Endothelial cell of umbilical vein (primary cell): ENCODE measurements at regions not wholly inside any gene's neighbourhood (a gene's known extent, or its start where the extent isn't known, plus 50 kb on each side); places are given as distances from the start of the nearest gene placed in this dataset.

Source experiments
- BruUV-seq: library from RNA; stranded (reverse); fragments of 400-500 nt; replicated peaks from 2 replicates; lab custom pipeline; 2021; lab: Mats Ljungman, UMichigan
- CTCF ChIA-PET: fragments of 300-600, 350-600 bp; sonication (Branson Sonifier 250); formaldehyde crosslinking; loops from one replicate; lab custom pipeline; 2021; ENCODE audit warnings: antibody characterized with exemption, inconsistent platforms; lab: Charles Lee
- POLR2A ChIA-PET: fragments of 300-600, 350-600 bp; sonication (Branson Sonifier 250); formaldehyde crosslinking; loops from one replicate; lab custom pipeline; 2021; ENCODE audit warnings: antibody characterized with exemption, inconsistent platforms; lab: Charles Lee
- DNase-seq: peaks from one replicate; pipeline ENCODE4 v3.0.0-alpha.2; 2011; ENCODE audit warnings: low read depth, low spot score
- FAIRE-seq: peaks from 2 replicates; lab custom pipeline; 2011; peaks lifted over from hg19 to GRCh38; lab: Jason Lieb, UNC
- H2AFZ ChIP-seq: 2 replicates; pipeline ENCODE4 v1.6.0; 2012; ENCODE audit warnings: low read depth, low read length, control low read depth, inconsistent platforms
- H3K27ac ChIP-seq: 2 replicates; pipeline ENCODE4 v1.5.1; 2011; ENCODE audit warnings: low read depth, mild to moderate bottlenecking, control low read depth, low read length, moderate library complexity; ENCODE audit not compliant: insufficient read depth
- H3K27me3 ChIP-seq, 2 experiments: 2 replicates each; pipeline versions ENCODE4 v1.6.0 to v1.6.1; 2011; ENCODE audit warnings: low read length in 2 of 2, mixed read lengths in 1 of 2; ENCODE audit not compliant: control insufficient read depth in 2 of 2, insufficient read depth in 2 of 2
- H3K36me3 ChIP-seq, 2 experiments: 2 replicates in 1 of 2; 3 replicates in 1 of 2; pipeline ENCODE4 v1.5.1; 2011; ENCODE audit warnings: low read length in 2 of 2, mild to moderate bottlenecking in 1 of 2, moderate library complexity in 1 of 2; ENCODE audit not compliant: control insufficient read depth in 2 of 2, insufficient read depth in 2 of 2; ENCODE audit errors: extremely low read depth in 1 of 2
- H3K4me1 ChIP-seq: 3 replicates; pipeline ENCODE4 v1.5.1; 2011; ENCODE audit warnings: mild to moderate bottlenecking, low read length; ENCODE audit not compliant: control insufficient read depth, insufficient read depth; ENCODE audit errors: extremely low read depth
- H3K4me2 ChIP-seq: 2 replicates; pipeline ENCODE4 v1.6.1; 2011; ENCODE audit warnings: low read length, control low read depth, mixed read lengths; ENCODE audit not compliant: insufficient read depth
- H3K4me3 ChIP-seq, 3 experiments: fragments of 200-600 bp in 1 of 3; sonication (generic), shearing (Covaris generic) in 1 of 3; replicated peaks in 1 of 3; 2 replicates each; pipeline ENCODE4 v1.5.1; 2011 to 2016; ENCODE audit warnings: control low read depth in 3 of 3, low read length in 3 of 3, mild to moderate bottlenecking in 2 of 3, inconsistent platforms in 1 of 3, low read depth in 1 of 3, moderate library complexity in 1 of 3; ENCODE audit not compliant: insufficient read depth in 1 of 3
- H3K79me2 ChIP-seq: 2 replicates; pipeline ENCODE4 v1.6.0; 2012; ENCODE audit warnings: low read length, inconsistent platforms; ENCODE audit not compliant: control insufficient read depth, insufficient read depth
- H3K9ac ChIP-seq: replicated peaks from 2 replicates; pipeline ENCODE3; 2011; ENCODE audit warnings: low read length, control low read depth; ENCODE audit not compliant: insufficient read depth; ENCODE audit errors: extremely low read depth
- H3K9me1 ChIP-seq: replicated peaks from 3 replicates; pipeline ENCODE4 v1.6.0; 2011; ENCODE audit warnings: mild to moderate bottlenecking, low read length; ENCODE audit not compliant: control insufficient read depth, insufficient read depth; ENCODE audit errors: extremely low read depth
- H3K9me3 ChIP-seq: replicated peaks from 2 replicates; pipeline ENCODE4 v1.5.1; 2012; ENCODE audit warnings: low read length, inconsistent platforms; ENCODE audit not compliant: control insufficient read depth, insufficient read depth
- H4K20me1 ChIP-seq: replicated peaks from 2 replicates; pipeline ENCODE3; 2011; ENCODE audit warnings: mild to moderate bottlenecking, low read length; ENCODE audit not compliant: control insufficient read depth, insufficient read depth; ENCODE audit errors: extremely low read depth
- CTCF ChIP-seq, 2 donors: IDR thresholded peaks; 1 replicate in 1 of 2; 2 replicates in 1 of 2; pipeline ENCODE4 v1.5.1; 2011; ENCODE audit warnings: low read length in 2 of 2, mild to moderate bottlenecking in 2 of 2, moderate library complexity in 2 of 2, control low read depth in 1 of 2, inconsistent platforms in 1 of 2, low read depth in 1 of 2; ENCODE audit not compliant: insufficient read depth in 1 of 2; ENCODE audit errors: extremely low read depth in 1 of 2
- EZH2 ChIP-seq: IDR thresholded peaks from 2 replicates; pipeline ENCODE4 v1.6.1; 2012; ENCODE audit warnings: borderline replicate concordance, low read depth, mild to moderate bottlenecking, moderate library complexity, low read length, inconsistent platforms; ENCODE audit not compliant: severe bottlenecking
- FOS ChIP-seq: IDR thresholded peaks from 2 replicates; pipeline ENCODE4 v1.6.1; 2011; ENCODE audit warnings: mild to moderate bottlenecking, low read length, moderate library complexity, borderline replicate concordance; ENCODE audit not compliant: insufficient read depth
- GATA2 ChIP-seq: IDR thresholded peaks from 2 replicates; pipeline ENCODE4 v1.7.0; 2011; ENCODE audit warnings: low read depth, mild to moderate bottlenecking, moderate library complexity, mixed read lengths, low read length; ENCODE audit not compliant: insufficient read length, insufficient read depth
- JUN ChIP-seq: IDR thresholded peaks from 2 replicates; pipeline ENCODE4 v1.6.1; 2011; ENCODE audit warnings: borderline replicate concordance, low read depth; ENCODE audit not compliant: insufficient read length, insufficient read depth
- MAX ChIP-seq: IDR thresholded peaks from 2 replicates; pipeline ENCODE4 v1.6.1; 2011; ENCODE audit not compliant: insufficient read depth, insufficient read length
- MYC ChIP-seq: IDR thresholded peaks from one replicate; pipeline ENCODE4 v1.6.1; 2011; ENCODE audit warnings: mild to moderate bottlenecking, low read depth, low read length
- POLR2A ChIP-seq: IDR thresholded peaks from 2 replicates; pipeline ENCODE4 v1.6.1; 2012; ENCODE audit warnings: low read depth, mild to moderate bottlenecking, control low read depth, low read length
- POLR2AphosphoS5 ChIP-seq: IDR thresholded peaks from 2 replicates; pipeline ENCODE4 v1.6.1; 2012; ENCODE audit warnings: low read depth, mild to moderate bottlenecking, control low read depth, low read length, moderate library complexity; ENCODE audit not compliant: insufficient read depth
- dilution Hi-C: fragments of 300-500 bp; cut with MboI; formaldehyde crosslinking; loops from one replicate; pipeline ENCODE4 v1.15.0; 2019; ENCODE audit warnings: low sequenced_read_pairs; ENCODE audit not compliant: extremely low pct_ligation_motif_present
- intact Hi-C: fragments of 100-400 bp; cut with micrococcal nuclease; formaldehyde crosslinking; loops from one replicate; pipeline ENCODE4 v1.10.0; 2022

- no peak for FAIRE-seq
- intact Hi-C loops (no loop called here), dilution Hi-C loops (no loop called here)
Observed at GRCh38 chr21:15171546-15171945, 106.7 kb upstream of the NRIP1 start.

More at GRCh38 chr21:15171546-15171945, 106.7 kb upstream of the NRIP1 start:
- ChIA-PET POLR2A (no interaction called here), CTCF (no interaction called here)
- no peaks in the 10 kb centered on the region for H3K27me3 ChIP-seq
- BruUV-seq = no TSS peak
- H2AFZ ChIP-seq = no peak overlapping the region
- no peak for DNase-seq
- no peak overlapping the region for H3K9ac ChIP-seq
- no peaks in the 10 kb centered on the region for H3K79me2 ChIP-seq
- no peak overlapping the region for H3K4me3 ChIP-seq
- no peaks in the 10 kb centered on the region for H3K36me3 ChIP-seq
- no peaks in the 10 kb centered on the region for H3K4me1 ChIP-seq
- H4K20me1 ChIP-seq = no peaks in the 10 kb centered on the region
- H3K9me1 ChIP-seq = no peaks in the 10 kb centered on the region
- no peak for TF ChIP-seq MAX
- TF ChIP-seq POLR2A = no peak
- no peak for TF ChIP-seq EZH2
- no peak for TF ChIP-seq MYC
- TF ChIP-seq JUN = no peak
- no peak for TF ChIP-seq POLR2AphosphoS5
- TF ChIP-seq FOS = no peak
- no peak for TF ChIP-seq CTCF (IDR thresholded peaks at IDR 0.05; ENCODE audit: extremely low read depth in 1 of 2, insufficient read depth in 1 of 2, low read depth in 1 of 2, low read length in 2 of 2)
- no peak for TF ChIP-seq GATA2
- H3K27ac ChIP-seq = no peak overlapping the region
- H3K9me3 ChIP-seq = no peaks in the 10 kb centered on the region
- H3K4me2 ChIP-seq = no peak overlapping the region
